RPMI7951 (cell line): ENCODE measurements at regions not wholly inside any gene's neighbourhood (a gene's known extent, or its start where the extent isn't known, plus 50 kb on each side); places are given as distances from the start of the nearest gene placed in this dataset.

Experiments
- DNase-seq: peaks from one replicate; pipeline ENCODE4 v3.0.0-alpha.2; 2012; ENCODE audit warnings: low read depth

DNA sequence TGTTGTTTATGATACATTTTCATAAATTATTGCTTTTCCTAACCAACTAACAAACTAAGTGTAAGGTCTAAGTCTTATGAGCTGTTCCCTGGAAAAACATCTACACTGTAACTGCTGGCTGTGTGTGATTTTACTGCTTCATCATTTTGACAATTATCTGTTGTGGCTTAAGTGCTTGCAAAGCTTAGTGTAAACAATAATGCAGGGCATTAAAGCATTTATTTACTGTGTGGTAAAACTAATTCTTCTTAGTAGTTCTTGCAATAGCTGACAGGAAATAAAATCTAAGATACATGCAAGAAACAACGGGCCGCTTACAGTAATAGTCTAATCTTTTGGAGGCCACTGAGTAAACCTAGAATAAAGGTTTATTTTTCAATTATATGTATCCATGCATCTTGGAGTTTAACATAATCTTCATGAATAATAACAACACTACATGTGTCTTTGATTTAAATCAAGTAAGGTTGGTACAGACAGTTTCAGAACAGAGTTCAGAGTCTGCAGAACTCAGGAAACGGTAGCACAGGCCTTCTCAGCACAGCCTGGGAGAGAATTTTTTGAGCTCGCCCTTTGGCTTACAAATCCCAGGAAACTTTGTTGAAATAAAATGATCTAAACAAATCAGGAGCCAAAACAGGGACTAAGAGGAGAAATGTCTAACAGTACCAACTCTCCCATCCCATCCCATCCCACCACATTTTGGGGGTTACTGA, 473.1 kb downstream of the NR2F1-AS1 start:
- DNase-seq = no peak

DNA sequence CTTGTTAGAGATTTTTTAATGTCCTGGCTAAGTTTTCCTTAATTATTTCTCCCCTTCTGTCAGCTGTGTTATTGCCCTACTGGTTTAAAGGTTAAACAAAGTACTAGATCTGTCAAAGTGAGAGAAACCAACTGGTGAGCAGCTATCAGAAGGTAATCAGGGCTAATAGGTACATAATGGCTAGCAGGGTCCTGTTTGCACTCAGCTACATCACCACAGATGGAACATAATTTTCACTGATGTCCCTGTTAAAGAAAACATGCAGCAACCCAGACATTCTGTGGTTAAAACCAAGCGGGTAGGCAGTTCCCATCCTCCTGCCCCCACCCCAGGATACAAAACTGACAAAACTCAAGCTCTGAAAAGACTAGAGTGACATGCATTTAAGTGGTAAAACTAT, 473.9 kb downstream of the NR2F1-AS1 start:
- DNase-seq = no peak

DNA sequence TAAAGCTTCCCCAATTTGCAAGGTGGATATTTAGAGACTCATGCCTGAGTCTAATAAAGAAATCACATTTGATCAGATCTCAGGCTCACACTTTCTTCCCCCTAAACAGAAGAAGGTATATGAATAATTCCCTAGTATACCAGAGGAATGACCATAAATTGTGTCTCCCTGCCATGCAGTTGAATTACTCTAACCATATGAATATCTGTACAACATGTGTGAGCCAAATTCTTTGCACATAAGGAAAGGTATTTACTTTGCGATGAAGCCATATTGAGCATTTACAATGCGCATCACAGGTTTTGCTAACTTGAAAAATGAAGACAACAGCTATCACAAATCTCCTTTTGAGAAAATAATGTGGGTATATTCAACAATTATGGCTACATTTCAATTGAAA, 479.4 kb downstream of the NR2F1-AS1 start:
- DNase-seq = no peak

DNA sequence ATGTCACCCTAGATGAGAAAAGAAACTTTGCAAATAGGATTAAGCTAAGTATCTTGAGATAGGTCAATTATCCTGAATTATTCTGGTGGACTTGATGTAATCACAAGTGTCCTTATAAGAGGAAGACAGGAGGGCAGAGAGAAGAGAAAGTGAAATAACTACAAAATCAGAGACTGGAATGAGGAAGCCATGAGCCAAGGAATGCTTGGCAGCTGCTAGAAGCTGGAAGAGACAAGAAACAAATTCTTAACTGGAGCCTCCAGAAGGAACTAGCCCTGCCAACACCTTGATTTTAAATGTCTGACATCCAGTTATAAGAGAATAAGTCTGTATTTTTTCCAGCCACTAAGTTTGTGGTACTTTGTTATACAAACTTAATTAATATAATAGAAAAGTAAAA, 480.0 kb downstream of the NR2F1-AS1 start:
- DNase-seq = peak; percentile 21

DNA sequence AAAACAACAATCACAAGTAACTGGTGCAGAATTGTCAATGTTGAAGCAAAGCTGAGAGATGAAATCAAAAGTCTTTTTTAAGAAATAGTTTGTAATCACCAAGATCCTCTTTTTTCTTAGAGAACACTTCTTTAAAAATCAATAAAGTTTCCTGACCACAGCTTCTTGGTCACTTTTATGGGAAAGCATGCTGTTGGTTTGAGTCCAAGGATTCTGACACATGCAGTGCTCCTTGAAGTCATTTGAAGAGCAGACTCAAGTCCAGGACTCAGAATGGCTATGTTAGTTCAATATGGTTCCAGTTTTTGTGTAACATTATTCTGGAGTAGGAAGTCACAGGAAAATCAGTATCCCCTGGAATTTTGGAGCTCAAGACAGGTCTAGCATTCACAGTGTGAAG, 480.6 kb downstream of the NR2F1-AS1 start:
- peak; percentile 76 for DNase-seq

DNA sequence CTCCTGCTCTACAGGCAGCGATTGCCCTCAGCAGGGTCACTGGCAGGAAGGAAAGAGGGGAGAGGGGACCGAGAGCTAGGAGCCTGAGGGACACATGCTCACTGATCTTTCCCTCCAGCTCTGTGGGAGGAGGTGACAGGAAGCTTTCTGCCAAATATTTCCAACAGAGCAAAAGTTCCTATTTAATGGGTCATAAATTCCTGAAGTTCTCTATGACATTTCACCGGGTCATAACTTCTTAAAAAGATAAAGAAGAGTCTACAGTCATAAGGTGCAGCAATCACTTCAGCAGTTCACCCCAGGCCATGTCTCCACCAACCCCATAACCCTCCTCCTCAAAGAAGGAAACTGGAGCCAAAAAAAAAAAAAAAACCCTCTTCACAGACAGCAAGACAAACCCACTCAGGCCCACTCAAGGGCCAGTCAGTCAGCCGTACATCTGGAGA, 481.1 kb downstream of the NR2F1-AS1 start:
- DNase-seq = peak; percentile 31

DNA sequence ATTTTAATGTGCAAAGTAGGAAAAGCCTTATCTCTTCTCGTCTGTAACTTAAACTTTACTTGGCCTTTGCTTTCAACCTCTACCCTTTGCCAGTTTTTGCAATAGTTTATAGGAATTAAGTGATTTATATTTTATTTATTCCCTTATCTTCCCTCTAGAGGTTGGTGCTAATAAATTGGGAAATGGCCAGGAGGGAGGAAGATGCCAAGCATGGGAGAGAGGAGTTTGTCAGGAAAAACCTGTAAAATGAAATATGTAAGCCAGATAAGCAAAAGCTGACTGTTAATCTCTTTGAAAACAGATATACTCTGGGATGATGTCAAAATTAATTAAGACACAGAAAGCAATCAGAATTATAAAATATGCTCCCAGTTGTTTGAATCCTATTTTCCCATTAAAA, 484.5 kb downstream of the NR2F1-AS1 start:
- no peak for DNase-seq

DNA sequence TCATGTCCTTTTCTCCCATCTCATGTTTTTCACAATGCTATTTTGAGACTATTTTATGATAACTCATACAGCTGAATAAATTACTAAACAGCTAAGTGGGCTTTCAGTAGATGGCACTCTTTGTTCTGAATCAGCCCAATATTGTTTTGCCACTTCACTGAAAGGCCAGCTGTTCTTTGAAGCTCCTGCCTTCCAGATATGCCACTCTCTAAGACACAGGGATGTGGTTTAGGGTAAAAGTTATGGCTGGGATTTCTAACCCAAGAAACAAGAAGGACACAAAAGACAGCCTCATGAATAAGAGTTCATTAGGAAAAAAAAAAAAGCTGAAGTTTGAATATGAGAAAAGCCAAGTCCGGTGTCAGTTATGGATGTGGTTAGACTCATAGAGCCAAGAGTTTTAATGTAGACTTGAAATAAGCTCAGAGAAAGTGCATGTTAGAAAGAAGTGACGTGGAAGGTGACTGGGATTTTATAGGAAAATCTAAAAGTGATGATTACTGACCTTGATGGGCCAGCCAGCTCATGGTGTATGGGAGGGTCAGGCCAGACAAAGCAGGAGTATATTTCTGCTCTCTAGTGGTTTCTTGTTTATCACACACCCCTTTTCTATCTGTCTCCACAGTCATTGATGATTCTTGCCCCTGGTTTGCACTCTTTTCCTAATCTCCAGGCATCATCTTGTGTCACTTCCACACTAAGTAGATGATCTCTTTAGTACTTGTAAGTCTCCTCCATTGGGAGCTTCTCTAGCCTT, 488.5 kb downstream of the NR2F1-AS1 start:
- DNase-seq = peak; percentile 83

DNA sequence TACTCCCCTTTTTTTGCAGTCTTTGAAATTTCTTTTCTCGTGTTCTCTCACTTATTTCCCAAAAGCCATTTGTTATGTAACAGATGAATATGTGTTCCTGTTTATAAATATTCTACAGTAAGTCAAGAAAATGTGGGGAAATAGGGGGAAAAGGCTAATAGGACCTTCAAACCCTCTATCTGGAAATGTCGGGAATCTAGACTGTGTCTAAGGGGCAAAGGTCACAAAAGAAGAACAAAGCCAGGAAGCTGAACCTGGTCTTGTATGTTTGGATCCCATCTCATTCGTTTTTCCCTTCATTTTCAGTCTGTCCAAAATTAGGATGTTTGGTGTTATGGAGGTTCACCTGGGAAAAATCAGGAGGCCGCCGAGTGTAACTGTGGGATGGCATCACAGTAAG, 490.3 kb downstream of the NR2F1-AS1 start:
- DNase-seq = no peak

DNA sequence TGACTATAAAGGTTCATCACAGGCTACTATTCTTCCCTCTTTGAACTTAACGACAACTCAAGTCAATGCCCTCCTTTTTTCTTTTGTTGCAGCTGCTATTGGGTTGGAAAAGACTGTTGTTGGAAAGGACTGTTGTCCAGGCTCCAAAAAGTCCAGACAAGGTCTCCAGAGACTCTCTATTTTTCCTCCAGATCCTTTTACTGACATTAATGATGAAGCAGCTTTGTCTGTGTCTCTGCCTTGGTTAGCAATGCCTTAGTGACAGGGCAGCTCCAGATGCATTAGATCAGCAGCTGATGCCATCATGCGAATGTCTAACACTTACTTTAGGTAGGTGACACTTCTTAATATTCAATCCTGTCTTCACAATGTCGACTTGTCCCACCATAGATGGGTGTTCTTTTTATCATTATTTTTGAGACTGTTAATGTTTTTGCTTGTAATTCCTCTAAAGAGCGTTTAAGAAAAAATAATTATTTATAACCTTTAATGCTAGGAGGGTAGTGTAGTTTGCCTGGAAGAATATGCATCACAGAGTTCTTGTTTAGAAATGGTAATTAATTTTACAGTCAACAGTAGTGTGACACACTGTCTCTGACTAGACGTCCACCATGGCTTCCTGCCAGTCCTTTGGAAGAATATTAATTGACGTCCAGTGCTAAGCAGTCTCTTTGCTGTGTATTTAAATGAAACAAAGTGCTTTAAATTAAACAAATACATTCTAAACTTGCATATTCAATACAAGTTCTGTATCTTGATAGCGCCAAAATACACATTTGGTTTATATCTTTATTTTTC, 492.2 kb downstream of the NR2F1-AS1 start:
- DNase-seq = no peak

DNA sequence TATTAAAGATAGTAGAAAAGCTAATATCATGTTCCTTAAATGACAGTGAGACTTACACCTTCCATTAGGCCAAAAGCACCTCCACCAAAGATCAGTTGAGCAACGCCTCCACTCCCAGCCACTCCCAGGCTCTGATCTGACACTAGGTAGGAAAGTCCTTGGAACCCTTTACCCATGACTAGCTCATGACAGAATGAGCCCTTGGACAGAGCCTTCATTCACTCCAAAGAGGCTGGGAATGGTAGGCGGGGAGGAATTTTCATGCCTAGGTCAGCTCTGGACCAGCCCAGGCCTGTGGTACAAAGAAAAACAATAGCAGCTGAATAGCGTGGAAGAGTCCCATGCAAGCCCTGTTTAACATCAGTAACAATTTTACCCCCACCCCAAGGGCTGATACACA, 493.7 kb downstream of the NR2F1-AS1 start:
- no peak for DNase-seq

DNA sequence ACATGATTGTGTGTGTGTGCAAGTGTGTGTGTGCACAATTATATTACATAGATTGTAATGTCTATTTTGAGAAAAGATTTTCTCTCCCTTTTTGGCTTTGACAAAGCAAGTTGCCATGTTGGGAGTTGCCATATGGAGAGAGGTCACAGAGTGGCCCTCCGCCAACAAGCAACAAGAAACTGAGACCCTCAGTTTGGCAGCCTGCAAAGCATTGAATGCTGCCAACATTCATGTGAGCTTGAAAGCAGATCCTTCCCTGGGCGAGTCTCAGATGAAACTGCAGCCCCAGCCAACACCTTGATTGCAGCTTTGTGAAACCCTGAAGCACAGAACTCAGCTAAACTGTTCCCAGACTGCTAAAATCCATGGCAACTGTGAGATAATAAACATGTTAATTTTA, 498.0 kb downstream of the NR2F1-AS1 start:
- DNase-seq = no peak

DNA sequence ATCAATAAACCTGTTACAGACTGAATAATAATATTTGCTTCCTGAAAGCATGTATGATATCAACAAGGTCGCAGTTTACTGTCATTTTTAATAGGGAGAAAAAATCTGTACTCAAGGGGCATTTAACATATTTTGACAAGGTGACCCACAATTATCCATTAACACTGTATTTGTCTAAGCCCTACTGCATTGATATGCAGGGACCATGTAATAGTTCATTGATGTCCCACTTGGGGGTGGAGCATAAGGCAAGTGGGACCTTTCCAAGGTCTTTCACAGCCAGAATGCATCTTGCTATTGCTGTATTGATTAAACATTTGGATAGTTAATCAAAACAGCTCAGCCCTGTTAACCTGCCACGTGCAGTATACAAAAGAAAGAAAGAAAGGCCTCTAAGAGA, 502.0 kb downstream of the NR2F1-AS1 start:
- DNase-seq = no peak

DNA sequence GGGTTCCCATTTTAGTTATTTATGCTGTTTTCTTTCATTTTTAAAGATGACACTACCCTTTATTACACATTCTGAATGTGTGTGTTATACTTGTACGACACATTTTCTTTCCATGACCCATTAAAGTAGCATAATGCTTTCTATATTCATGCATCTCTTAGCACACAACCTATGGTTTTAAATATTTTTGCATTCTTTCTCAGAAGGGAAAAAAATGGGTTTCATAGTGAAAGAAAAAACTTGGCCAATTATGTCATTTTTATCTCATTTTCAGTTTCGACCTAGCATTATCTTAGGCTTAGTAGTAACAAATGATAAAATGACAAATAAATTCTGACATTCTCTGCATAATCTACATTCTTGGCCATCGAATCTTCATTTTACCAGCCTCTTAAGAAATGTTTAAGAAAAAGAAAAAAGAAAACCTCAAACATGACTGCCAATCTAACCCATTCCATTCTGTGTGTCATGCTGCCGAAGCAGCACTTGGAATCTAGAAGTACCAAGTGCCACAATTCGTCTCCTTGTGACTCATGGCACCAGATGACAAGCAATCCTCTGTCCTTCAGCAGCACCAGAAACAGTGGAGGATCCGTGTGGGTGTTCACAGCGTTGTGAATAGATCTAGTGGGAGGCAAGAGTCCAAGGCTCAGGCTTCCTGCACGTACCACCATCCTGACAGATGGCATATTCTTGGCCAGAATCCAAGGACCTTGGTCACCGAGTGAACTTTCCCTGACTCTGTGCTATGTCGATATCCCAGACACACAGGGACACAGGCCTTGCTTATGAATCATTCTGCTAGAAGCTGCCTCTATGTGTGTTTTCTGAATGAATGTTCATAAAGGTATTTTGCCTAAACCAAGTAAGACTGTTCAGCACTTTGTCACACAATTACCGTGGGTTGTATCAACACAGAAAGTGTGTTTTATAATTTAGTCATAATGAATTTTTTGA, 502.7 kb downstream of the NR2F1-AS1 start:
- DNase-seq = peak; percentile 99

DNA sequence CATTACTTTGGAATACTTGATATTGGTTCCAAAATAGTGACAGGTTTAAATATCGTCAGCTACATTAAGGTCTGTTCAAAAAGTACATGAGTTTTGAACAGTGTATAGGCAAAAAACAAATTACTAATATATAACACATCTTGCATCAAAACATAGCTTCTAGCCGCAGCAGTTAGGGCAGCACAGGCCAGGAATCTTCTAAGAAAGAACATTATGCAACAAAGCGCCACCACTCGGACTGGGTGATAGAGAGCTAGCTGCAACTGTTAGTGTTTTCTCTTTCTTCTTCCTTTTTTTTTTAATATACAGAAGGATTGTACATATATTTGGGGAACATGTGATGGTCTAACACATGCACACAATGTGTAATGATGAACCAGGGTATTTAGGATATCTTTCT, 504.5 kb downstream of the NR2F1-AS1 start:
- no peak for DNase-seq

DNA sequence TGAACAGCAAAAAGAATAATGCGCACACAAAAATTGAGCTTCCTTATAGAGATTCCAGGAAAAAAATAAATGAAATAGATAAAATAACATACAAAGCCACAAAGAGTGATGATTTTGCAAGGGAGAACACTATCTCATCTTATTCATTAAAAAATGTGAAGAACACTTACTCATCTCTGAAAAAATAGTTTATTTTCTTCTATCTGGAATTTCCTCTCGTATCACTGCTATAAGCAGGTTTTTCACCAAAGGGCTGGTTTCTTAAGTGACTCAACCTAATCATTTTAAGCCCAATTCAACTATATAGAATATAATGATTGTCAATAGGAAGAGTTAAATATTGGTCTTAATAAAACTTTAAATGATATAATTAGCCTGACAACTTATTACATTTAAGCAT, 504.9 kb downstream of the NR2F1-AS1 start:
- no peak for DNase-seq

DNA sequence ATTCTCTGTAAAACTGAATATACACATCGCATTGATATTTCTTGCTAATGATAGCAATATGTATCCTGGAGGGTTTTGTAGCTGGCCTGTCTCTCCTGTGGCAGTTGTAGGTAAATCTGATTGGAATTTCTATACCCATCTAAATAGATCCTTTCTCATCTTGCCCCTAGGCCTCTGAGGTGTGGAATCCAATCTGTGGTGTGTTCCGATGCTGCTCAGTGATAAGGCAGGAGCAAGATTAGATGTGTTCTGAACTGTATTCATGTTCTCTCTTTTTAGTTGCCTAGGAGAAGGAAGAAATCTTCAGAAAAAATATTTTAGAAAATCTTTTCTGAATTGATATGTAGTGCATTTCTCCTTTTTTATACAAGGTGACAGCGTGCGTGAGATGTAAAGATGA, 507.5 kb downstream of the NR2F1-AS1 start:
- no peak for DNase-seq

DNA sequence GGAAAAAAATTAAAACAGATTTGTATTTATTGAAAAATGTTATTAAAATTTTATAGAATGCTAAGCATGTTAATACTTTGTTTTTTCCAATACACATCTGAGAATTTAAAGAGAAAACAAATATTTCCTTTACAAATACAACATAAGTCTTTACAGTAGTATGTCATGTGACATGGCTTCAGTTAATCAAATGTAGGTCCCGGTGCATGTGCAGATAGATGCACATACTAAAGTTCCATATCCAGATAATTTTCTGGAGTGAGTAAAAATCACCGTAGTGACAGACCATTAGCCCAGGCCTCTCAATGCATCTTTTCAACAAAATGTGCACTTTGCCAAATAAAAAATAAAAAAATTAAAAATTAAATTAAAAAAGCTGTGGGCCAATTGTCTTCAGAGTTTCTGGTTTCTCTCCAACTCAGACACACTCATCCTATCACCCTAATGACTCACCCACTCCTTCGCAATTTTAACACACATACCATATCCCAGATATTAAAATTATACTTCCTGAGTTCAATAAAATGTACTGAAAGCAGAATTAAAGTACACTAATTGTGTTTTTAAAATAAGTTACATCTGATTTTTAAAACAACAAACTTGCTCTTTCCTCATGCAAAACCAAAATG, 508.1 kb downstream of the NR2F1-AS1 start:
- peak; percentile 33 for DNase-seq

DNA sequence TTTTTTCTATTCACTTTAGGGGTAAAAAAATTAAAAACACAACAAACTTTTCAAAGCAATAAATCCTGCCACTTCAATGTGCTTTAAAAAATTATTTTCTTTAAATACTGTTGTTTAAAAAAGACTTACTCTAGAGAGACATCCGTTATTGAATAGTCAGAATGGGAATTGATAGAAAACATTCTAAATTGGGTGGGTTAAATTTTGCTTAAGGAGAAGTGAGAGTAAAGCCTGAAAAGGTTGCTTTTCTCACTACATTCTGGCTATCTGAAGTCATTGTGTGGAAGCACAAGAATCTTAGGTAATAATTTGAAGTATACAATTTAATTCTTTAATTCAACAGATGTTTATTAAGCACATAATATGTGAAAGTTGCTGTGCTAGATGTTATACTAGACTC, 509.3 kb downstream of the NR2F1-AS1 start:
- no peak for DNase-seq

DNA sequence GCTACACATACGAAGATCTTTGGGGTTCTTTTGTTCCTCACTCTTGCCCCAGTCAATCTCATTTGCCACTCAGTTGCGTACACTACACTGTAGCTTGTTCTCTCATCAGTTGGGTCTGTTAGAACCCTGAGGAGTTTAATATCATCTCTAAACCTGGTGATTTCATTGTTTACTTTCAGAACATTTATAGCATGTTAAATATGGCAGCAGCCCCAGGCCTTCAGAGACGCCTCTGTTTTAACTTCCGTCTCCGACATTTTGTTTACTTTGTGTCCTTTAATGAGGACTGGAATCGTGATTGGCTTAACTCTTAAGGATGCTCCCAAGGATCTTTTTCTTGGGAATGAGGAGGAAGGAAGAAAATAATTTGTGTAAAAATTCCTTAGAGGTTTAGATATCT, 510.1 kb downstream of the NR2F1-AS1 start:
- DNase-seq = peak; percentile 20

DNA sequence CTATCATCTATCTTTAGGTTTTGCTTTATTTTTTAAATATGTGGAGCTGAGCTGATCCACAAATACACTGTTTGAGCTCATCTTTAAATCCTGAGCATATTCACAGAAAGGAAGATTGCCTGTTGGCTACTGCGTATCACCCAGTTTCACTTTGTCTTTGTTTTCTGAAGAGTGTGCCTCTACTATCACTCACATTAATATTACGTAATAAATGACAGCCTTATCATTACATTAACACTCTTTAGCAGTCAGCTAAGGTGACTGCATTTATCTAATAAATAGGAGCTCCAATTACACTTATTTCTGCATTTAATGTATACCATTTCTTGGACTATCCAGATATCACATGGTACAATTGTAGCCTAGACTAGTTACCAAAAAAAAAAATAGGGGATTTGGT, 511.7 kb downstream of the NR2F1-AS1 start:
- DNase-seq = peak; percentile 22
